ENCODE measurements at regions not wholly inside any gene's neighbourhood (a gene's known extent, or its start where the extent isn't known, plus 50 kb on each side); places are given as distances from the start of the nearest gene placed in this dataset.

DNA sequence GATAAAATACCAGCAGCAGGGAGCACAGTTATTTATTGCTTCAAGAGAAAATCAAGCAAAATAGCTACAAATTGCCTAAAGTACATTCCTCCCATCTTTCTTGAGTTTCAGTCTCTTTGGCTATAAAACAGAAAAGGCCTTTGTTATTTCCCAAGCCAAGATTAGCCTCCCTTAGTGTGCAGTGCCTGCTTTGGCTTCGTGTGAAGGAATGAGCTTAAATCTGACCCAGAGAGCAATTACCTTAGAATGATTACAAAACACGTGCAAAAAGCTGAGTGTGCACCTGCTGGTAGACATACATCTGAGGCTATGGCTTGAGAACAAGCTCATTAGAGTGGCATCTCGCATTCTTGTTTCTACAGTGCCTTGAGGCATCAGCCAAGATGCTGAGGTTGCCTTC lies 250.8 kb downstream of the C4orf33 start:
- no peak for DNase-seq (ENCODE audit: low spot score)

DNA sequence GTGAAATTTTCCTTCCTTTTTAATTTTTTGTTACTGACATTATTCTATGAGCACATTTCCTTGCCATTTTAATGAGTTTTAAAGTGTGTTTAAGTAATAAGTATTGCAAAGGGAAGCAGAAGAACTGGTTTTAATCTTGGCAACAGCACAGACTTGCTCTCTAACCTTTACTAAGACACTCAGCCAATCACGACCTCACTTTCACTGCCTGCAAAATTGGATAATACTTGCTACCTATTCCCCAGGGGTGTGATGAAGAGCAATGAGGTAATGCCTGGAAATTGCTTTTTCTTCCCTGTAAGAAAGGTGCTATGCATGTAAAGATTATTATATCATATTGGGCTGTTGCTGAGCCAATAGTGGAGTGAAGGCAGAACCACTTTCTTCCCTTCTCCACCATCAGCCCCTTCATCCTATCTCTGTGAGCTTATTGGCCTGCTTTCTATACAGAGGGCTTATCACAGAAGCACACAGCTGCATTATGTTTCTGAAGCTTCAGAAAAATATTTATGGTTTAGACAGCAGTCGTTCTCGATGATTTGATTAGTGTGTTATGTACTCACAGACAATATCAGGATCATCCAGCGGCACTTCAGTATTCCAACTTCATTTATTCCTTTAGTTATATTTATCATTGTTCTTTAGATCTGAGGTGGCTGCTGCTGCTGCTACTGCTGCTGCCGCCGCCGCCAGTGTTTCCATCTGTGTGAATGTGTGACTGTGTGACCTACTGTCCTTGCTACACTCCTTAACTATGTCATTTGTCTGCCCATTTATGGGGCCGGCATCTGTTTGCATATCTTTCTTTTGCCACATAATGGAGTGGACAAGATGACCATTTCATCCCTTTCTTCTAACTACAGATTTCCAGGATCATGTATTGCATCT lies 255.1 kb downstream of the C4orf33 start:
- DNase-seq (ENCODE audit: low spot score) = no peak

DNA sequence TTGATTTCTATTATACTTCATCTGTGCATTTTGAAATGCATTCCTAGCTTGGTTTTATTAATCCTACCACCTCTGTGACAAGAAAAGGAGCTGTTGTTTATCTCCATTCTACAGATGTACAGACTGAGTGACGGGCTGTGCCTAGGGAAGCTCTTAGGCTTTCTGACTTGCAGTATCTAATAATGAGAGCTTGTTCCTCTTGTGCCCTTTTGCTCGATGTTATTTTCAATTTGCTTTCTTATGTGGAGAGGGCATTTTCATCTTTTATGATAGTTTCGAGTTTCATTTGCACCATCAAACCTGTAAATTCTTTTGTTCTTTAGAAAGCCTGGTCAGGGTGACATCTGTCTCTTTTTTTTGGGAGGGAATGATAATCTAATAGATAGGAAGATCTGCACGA lies 256.5 kb downstream of the C4orf33 start:
- DNase-seq (ENCODE audit: low spot score) = no peak

DNA sequence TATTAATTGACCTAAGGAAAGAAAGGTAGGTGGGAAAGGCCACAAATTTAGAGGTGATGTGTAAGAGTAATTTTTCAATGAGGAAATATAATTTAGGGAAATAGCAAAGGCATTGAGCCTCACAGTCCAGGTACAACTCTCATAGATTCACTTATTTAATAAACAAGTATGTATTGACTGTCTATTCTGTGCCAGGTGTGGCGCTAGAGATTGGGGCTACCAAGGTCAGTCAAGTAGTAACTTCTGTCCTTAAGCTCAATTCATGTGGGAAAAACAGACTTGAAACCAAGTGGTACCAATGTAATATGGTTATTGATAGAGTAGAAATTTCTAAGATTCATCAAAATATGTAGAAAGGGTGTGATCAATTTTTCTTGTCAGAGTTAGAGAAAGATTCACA lies 257.5 kb downstream of the C4orf33 start:
- DNase-seq (ENCODE audit: low spot score) = no peak

DNA sequence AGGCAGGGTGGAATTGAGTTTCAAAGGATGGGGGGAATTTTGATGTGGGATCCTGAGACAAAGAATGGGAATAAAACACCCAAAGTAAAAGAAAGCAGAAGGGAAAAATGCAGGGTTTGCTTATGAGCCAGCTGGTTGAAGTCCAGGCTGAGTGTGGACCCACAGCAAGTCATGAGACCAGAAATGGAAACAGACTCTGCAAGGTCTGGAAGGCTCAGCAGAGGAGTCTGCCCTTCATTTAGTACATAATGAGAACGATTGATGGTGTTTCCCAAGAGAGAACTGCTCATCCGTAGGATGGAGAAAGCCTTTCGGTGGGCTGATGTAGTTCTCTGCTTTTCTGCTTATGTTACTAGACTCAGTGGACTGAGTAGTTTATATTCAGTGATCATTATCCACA lies 259.1 kb downstream of the C4orf33 start:
- DNase-seq (ENCODE audit: low spot score) = no peak

DNA sequence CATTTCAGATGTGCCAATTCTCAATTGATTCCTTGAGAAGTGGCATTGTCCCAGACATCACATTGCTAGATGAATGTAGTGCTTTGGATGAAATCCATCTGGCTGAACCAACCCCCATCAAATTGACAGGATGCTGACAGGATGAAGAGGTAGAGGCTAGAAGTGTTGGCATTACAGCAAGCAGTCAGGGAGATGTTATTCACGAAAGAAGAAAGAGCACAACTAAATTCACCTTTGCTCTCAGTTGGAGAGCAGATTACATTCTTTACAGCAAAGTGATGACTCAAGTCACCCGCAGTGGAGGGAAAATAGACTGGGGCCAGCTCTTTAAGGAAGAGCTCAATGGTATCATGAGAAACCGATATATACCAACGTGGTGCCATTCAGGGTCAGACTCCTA lies 259.6 kb downstream of the C4orf33 start:
- peak; percentile 26 for DNase-seq (ENCODE audit: low spot score)

DNA sequence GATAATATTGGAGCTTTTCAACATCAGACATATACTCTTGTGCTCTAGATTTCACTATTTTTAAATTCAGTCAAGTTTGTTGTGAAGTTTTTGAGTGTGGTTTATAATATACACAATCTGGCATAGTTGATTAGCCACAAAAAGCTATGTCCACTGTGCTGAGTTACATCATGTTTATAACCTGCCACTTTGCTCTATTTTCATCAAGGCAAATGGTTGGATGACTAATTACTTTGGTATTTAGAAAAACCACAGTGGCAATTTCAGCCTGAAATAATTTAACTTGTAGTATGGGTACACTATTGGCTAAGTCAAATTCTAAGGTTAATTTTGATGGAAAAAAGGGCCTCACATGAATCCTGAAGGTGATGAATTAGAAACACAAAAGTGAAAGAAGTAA lies 262.6 kb downstream of the C4orf33 start:
- DNase-seq (ENCODE audit: low spot score) = peak; percentile 75

DNA sequence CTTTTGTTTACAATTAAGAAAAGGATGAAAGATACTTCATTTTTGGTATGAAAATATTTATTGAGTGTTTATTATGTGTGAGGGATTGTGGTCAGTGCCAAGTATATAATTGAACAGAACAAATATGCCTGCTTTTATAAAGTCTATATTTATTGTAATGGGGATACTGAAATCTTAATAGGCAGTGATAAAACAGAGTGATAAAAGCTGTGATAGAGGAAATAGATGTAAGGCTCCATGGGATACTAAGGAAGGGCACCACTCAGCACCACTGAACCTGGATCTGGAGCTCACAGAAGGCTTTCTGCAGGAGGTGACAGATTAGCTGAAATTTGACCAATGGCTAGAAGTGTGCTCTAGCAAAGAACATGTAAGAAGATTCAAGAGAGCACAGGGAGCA lies 263.5 kb downstream of the C4orf33 start:
- no peak for DNase-seq (ENCODE audit: low spot score)

DNA sequence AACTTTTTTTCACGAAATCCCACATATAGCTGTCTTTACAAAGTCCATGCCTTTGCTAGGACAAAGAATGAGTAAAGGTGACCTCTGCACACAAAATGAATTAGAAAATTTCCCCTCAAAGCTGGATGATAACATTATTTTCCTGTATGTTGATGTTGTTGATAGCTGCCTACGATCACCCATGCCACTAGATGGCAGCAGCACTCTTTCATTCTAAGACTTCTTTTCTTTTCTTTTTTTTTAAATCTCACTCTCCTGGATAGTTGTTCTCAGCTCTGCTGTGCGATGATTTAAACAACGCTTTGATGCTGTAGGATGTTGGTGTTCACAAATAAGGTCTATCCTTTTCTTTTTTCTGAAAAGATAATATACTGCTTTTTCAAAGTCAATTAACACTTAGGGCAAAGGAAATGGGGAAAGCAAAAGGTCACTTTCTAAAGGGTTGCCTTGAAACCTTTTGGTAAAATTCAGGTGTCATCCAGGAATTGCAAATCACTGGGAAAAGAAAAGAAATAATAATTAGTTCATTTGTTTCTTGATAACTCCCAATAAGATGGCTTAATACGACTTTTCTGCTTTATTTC lies 266.8 kb downstream of the C4orf33 start:
- peak; percentile 62 for DNase-seq (ENCODE audit: low spot score)

DNA sequence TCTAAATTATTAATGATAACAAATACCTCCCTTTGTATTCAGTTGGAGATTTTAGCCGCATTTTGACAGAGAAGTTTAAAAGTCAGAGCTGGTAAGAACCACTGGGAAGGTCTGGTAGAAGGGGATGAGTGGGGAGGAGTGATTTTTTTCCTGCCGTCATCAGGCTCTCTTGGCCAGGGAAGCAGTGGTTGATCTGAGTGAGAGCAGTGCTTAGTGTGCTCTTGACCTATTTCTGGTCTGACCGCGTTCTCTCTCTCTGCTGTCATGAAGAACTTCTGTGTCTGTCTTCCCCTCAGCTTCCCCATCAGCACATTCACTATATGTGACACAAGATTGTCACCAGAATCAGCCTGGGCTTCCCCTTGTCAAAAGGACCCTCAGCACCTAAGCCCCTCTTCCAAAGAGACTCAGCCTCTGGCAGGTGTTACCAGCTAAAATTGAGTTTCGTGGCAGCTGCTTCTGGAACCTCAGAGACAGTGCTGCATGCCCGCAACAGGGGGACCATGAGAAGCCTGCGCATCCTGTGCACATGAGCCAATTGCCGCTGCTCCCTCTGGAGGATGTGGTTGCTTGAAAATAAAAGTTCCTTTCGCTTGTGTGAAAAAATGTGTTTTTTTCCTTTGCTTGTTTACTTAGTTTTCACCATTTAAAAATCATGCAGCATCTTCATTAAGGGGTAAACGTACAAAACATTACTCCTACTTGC lies 268.9 kb downstream of the C4orf33 start:
- no peak for DNase-seq (ENCODE audit: low spot score)

DNA sequence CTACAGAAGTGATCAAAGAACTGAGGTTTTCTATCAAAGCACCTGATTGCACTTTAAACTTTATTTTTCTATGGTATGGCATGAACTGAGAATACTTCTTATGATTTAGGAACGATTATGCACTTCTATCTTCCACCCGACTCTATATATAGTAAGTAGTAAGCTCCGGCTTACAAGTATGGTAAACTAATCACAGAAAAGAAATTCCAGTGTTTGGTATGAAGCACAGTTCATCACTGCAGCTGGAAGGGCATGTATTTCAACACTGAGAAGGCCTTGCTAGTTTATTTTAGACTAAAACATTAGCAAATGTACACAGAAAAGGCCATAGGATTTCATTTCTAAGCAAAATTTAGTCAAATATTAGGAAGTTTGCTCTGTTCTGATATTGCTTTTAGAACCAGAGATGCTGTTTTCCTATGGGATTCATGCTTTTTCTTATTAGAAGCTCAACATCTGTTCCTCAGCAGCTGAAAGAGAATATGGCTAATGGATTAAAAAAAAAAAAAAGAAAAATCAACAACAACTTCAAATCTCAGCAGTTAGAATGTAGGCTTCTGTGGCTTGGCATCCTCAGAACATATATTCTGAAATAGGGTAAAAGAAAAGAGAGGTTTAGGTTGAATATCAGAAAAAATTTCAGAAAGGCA lies 273.5 kb downstream of the C4orf33 start:
- DNase-seq (ENCODE audit: low spot score) = no peak

DNA sequence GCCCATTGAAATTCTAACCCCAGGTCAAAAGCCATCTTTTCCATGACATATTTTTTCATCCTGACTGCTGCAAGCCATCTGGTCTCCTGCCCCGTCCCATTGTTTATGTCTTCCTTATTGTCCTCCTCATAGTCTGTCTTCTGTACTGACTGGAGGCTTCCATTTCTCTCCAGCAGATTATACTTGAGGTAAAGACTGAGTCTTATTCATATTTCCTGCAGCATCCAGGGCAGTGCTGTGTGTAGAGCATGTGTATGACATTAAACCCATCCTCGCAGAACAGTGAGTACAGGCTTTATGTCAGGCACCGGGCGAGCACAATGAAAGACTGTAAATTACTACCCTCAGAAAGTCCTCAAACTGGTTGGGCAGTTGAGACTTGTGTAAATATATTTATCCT lies 275.1 kb downstream of the C4orf33 start:
- no peak for DNase-seq (ENCODE audit: low spot score)

DNA sequence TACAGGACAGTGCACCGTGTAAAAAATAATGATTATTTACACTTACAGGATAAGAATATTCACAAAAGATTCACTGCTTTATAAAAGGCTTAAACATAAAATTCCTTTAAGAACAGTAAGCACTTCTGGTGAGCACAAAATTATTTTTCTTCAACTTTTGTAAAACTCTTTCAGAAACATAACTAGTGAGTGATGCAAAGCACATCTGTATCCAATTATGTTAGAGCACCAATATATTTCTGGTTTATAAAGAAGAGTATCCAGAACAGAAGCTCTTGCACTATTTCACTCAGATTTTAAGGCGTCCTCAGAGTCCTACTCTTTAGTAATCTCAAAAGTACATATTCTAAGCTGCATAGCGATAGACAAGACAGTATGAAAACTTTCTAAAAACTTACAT lies 276.0 kb downstream of the C4orf33 start:
- DNase-seq (ENCODE audit: low spot score) = no peak

DNA sequence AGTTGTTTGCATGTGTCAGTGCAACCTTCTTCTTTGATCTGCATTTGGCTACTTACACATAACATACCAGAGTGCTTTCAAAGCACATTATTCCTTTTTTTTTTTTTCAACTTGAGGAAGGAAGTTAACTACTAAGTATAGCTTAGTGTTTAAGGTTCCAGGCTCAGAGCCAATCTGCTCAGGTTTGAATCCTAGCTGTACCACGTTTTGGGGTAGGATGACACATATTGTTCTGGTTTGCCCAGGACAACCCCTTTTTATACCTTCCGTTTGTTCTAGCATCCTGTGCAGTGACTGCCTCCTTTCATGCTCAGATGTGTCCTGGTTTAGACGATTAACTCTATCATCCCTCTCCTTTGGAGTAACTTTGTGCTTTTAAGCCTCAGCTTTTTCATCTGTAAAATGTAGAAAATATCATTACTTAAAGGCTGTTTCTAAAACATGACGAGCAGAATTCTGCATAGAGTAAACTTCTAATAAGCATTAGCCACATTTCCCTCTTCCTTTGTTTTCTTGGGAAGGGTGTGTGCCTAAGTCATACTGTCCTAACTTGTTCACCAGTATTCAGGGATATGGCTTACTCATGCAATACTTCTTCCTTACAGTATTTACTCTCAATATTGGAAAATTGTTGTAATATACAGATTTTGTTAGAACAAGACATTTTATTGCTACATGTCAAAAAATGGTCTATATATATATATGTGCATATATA lies 281.3 kb downstream of the C4orf33 start:
- peak; percentile 4 for DNase-seq (ENCODE audit: low spot score)

DNA sequence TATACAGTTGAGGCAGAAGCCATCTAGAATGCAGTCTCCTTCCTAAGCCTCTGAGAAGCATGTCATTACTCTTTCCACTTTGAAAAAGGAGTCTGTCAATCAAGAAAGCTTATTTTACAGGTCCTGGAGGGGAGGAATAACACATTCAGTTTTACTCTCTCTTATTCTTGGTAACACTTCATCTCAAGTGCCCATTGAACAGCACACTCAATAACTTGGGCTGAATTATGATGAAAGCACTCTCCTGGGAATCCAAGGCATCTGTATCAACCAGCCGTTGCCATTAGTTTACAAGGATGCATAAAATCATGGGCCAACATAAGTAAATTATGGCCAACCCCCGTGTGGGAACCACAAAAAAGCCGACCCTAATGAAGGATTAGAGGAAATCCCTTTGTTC lies 282.4 kb downstream of the C4orf33 start:
- DNase-seq (ENCODE audit: low spot score) = no peak

DNA sequence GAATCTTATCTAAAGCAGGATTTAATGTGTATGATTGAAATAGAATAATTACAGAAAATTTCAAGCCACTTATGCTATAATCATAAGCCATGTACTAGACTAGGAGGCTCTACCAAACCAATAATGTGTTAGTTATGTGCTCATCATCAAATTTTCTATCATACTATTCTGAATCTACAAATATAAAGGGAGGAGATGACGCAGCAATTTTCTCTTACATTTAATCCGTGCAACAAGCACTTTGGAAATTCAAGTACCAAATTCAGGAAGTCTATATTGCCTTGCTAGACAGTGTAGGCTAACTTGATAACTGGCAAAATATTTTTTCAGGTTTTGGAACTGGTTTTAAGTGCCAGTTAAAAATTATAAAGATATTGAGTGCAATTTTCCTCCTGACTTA lies 283.5 kb downstream of the C4orf33 start:
- no peak for DNase-seq (ENCODE audit: low spot score)

DNA sequence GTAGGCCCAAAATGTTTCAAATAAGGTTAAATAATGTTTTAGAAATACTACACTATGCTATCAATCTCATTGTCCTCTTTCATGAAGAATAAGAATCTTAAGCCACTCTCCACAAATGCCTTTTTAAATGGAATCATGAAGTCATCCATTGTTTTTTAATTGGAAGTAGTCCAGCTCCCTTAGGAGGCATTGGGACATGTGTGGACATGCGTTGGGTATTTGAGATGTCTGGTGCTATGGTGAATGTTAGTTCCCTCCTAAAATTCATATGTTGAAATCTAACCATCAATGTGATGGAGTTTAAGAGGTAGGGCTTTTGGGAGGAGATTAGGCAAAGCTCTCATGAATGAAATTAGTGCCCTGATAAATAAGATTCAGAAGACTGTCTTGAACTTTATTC lies 289.0 kb downstream of the C4orf33 start:
- DNase-seq (ENCODE audit: low spot score) = no peak

DNA sequence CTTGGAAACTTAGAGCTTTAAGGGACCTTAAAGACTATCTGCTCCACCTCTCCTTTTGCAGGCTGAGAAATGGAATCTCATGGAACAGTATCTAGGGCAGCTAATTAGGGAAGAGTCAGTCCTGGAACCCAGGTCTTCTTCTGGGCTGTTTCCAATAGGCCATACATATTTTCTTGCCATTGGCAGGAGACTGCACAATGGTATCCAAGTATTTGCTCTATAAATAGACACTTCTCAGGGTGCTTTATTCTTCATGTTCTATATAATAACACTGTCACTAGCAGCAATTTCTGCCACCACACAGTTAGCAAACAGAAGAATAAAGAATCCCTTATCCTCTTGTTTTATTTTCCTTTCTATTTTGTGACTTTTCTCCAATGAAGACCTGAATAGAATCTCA lies 291.7 kb downstream of the C4orf33 start:
- no peak for DNase-seq (ENCODE audit: low spot score)

DNA sequence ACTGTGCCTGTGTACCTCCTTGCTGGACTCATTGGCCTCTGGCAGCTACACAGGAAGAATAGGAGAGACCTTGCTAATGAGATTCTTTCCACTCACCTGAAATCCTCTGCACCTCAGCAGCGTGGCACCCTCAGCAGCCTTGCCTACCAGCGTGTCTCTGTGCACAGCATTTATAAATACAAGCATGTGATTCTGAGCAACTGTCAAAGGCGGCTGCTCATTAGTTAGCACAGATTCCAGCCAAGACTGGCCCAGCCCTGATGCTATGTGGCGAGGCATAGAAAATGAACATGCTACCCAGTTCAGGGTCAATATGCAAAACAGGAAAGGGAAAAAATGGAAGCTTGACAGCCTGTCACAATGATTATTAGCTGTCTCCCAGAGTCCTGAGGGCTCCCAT lies 298.0 kb downstream of the C4orf33 start:
- DNase-seq (ENCODE audit: low spot score) = no peak

DNA sequence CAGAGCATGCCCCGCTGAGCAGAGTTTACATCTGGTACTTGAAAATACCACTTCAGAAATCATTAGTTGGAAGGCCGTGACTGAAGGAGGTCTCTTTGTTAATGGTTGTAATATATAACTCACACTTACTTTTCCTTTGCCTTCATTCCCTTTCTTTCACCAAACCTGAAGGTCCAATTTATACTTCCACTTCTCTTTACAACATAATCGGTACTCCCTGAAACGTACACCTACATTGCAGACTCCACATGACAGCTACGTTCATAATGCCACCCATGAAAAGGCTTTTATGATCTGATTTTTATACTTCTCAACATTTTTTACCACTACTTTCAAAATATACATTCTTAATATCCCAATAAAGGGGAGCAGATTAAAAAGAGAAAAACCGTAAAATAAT lies 298.7 kb downstream of the C4orf33 start:
- DNase-seq (ENCODE audit: low spot score) = no peak

DNA sequence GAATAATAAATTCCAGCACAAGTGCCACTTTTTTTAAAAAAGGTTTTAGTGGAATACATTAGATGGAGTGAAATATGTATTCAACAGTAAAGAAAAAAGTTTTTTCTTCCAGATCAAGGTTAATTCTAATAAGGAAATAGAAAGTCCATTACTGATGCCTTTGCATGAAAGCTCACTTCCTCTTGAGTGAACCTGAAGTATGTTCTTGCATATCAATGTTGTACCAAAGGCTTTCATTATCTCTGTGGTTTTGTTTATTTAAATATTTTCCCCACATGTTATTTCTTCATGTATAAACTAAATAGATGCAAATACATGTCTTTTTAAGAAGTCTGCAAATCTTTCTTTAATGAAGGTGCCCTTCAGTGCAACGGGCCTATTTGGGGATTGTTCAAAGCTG lies 307.9 kb downstream of the C4orf33 start:
- no peak for DNase-seq (ENCODE audit: low spot score)

DNA sequence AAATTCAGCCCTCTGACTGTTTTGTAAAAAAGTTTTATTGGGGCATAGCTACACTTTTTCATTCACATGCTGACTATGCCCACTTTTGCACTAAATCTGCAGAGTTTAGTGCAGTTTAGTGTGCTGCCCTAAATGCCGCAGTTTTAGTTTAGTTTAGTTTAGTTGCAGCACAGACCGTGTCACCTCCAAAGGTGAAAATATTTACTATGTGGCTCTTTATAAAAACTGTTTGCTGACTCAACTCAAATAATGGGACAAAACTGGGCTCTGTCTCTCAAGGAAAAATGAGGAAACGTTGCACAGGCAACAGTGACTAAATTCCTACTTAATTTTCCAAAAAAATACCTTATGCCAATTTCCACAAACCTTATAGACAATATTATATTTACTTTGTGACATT lies 314.2 kb downstream of the C4orf33 start:
- no peak for DNase-seq (ENCODE audit: low spot score)
